ENCODE measurements at regions not wholly inside any gene's neighbourhood (a gene's known extent, or its start where the extent isn't known, plus 50 kb on each side); places are given as distances from the start of the nearest gene placed in this dataset.

- TF ChIP-seq GATA3 (IDR thresholded peaks at IDR 0.05; ENCODE audit: low read depth, low read length), result no peak
- TF ChIP-seq GATA2 (IDR thresholded peaks at IDR 0.05; ENCODE audit: low read depth, low read length), result no peak
Observed at GRCh38 chr17:79288950-79289349, 214.3 kb downstream of the ENGASE start.

- TF ChIP-seq GATA2 (IDR thresholded peaks at IDR 0.05; ENCODE audit: low read depth, low read length), result no peak
- no peak for TF ChIP-seq GATA3 (IDR thresholded peaks at IDR 0.05; ENCODE audit: low read depth, low read length)
Observed at GRCh38 chr17:79286440-79286839, 211.8 kb downstream of the ENGASE start.

GRCh38 chr17:79285973-79286372, 211.3 kb downstream of the ENGASE start:
- TF ChIP-seq GATA2 (IDR thresholded peaks at IDR 0.05; ENCODE audit: low read depth, low read length) (no peak), GATA3 (IDR thresholded peaks at IDR 0.05; ENCODE audit: low read depth, low read length) (no peak)

- no peak for TF ChIP-seq GATA3 (IDR thresholded peaks at IDR 0.05; ENCODE audit: low read depth, low read length)
- no peak for TF ChIP-seq GATA2 (IDR thresholded peaks at IDR 0.05; ENCODE audit: low read depth, low read length)
Observed at GRCh38 chr17:79282294-79282693, 207.7 kb downstream of the ENGASE start.

- TF ChIP-seq GATA2 (IDR thresholded peaks at IDR 0.05; ENCODE audit: low read depth, low read length) (no peak), GATA3 (IDR thresholded peaks at IDR 0.05; ENCODE audit: low read depth, low read length) (no peak)
Observed at GRCh38 chr17:79281803-79282202, 207.2 kb downstream of the ENGASE start.

- TF ChIP-seq GATA3 (IDR thresholded peaks at IDR 0.05; ENCODE audit: low read depth, low read length) (no peak), GATA2 (IDR thresholded peaks at IDR 0.05; ENCODE audit: low read depth, low read length) (no peak)
Observed at GRCh38 chr17:79280866-79281572, 206.4 kb downstream of the ENGASE start.

- TF ChIP-seq GATA3 (IDR thresholded peaks at IDR 0.05; ENCODE audit: low read depth, low read length) (no peak), GATA2 (IDR thresholded peaks at IDR 0.05; ENCODE audit: low read depth, low read length) (no peak)
Observed at GRCh38 chr17:79280010-79280409, 205.4 kb downstream of the ENGASE start.

GRCh38 chr17:79279320-79279719, 204.7 kb downstream of the ENGASE start:
- TF ChIP-seq GATA3 (IDR thresholded peaks at IDR 0.05; ENCODE audit: low read depth, low read length) (no peak), GATA2 (IDR thresholded peaks at IDR 0.05; ENCODE audit: low read depth, low read length) (no peak)

GRCh38 chr17:79276821-79277220, 202.2 kb downstream of the ENGASE start:
- TF ChIP-seq GATA3 (IDR thresholded peaks at IDR 0.05; ENCODE audit: low read depth, low read length), result no peak
- no peak for TF ChIP-seq GATA2 (IDR thresholded peaks at IDR 0.05; ENCODE audit: low read depth, low read length)

- TF ChIP-seq GATA3 (IDR thresholded peaks at IDR 0.05; ENCODE audit: low read depth, low read length), result no peak
- no peak for TF ChIP-seq GATA2 (IDR thresholded peaks at IDR 0.05; ENCODE audit: low read depth, low read length)
Observed at GRCh38 chr17:79273660-79274059, 199.0 kb downstream of the ENGASE start.

GRCh38 chr17:79272666-79273219, 198.1 kb downstream of the ENGASE start:
- TF ChIP-seq GATA3 (IDR thresholded peaks at IDR 0.05; ENCODE audit: low read depth, low read length) (no peak), GATA2 (IDR thresholded peaks at IDR 0.05; ENCODE audit: low read depth, low read length) (no peak)

- TF ChIP-seq GATA2 (IDR thresholded peaks at IDR 0.05; ENCODE audit: low read depth, low read length) (peak; percentile 98), GATA3 (IDR thresholded peaks at IDR 0.05; ENCODE audit: low read depth, low read length) (no peak)
Observed at GRCh38 chr17:79272220-79272619, 197.6 kb downstream of the ENGASE start.

GRCh38 chr17:79269620-79270019, 195.0 kb downstream of the ENGASE start:
- TF ChIP-seq GATA3 (IDR thresholded peaks at IDR 0.05; ENCODE audit: low read depth, low read length) (no peak), GATA2 (IDR thresholded peaks at IDR 0.05; ENCODE audit: low read depth, low read length) (no peak)

GRCh38 chr17:79263191-79263590, 188.6 kb downstream of the ENGASE start:
- no peak for TF ChIP-seq GATA3 (IDR thresholded peaks at IDR 0.05; ENCODE audit: low read depth, low read length)
- TF ChIP-seq GATA2 (IDR thresholded peaks at IDR 0.05; ENCODE audit: low read depth, low read length), result no peak

- TF ChIP-seq GATA3 (IDR thresholded peaks at IDR 0.05; ENCODE audit: low read depth, low read length), result no peak
- TF ChIP-seq GATA2 (IDR thresholded peaks at IDR 0.05; ENCODE audit: low read depth, low read length), result no peak
Observed at GRCh38 chr17:79262624-79263023, 188.0 kb downstream of the ENGASE start.

Data from SH-SY5Y (cell line).